ENCODE measurements at regions not wholly inside any gene's neighbourhood (a gene's known extent, or its start where the extent isn't known, plus 50 kb on each side); places are given as distances from the start of the nearest gene placed in this dataset.
"Not testable (repeated sequence)": the region's sequence is repeated elsewhere in the genome, so short reads cannot be mapped to it uniquely, and the experiment has no call there.

DNA sequence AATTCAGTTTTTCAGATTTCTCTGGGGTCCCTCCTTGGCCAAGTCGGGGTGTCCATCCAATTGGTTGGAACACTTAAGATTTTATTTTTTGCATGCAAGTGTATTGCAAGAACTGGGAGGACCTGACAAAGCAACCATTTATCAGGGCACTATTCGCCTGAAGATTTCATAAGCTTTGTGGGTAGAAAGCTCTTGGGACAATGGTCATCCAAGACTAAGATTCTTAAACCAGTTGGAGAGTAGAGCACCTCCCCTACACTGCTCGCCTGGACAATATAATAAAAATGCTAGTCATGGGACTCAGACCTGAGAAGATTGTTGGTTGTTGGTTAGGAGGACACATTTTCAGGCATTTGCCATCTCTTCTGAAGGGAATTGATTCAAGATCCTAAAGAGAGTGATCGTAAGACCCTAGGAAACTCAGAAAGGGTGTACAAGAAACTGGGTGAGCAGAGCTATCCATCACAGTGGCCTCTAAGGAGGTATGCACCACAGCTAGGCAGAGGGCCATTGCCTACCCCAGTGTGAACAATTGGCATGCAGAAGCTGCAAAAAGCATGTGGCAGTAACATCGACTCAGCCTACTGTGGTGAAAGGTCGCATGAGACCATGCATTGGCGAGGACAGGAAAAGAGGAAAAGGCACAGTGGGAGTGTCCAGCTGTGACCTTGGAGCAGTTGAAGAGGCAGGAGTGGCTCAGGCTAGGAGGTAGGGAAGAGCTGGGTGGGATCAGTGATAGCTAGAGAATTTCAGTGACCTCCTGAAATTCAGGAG is 1235.3 kb upstream of the AUTS2 start:
- H3K36me3 Mint-ChIP-seq = no peaks in the 10 kb centered on the region
- H3K27ac Mint-ChIP-seq = no peak overlapping the region
- H3K4me3 Mint-ChIP-seq = no peak overlapping the region
- peaks cover 6% of the 10 kb centered on the region for H3K9me3 Mint-ChIP-seq
- H3K4me1 Mint-ChIP-seq = no peaks in the 10 kb centered on the region
- H3K27me3 Mint-ChIP-seq = no peaks in the 10 kb centered on the region
- no peak for ATAC-seq

DNA sequence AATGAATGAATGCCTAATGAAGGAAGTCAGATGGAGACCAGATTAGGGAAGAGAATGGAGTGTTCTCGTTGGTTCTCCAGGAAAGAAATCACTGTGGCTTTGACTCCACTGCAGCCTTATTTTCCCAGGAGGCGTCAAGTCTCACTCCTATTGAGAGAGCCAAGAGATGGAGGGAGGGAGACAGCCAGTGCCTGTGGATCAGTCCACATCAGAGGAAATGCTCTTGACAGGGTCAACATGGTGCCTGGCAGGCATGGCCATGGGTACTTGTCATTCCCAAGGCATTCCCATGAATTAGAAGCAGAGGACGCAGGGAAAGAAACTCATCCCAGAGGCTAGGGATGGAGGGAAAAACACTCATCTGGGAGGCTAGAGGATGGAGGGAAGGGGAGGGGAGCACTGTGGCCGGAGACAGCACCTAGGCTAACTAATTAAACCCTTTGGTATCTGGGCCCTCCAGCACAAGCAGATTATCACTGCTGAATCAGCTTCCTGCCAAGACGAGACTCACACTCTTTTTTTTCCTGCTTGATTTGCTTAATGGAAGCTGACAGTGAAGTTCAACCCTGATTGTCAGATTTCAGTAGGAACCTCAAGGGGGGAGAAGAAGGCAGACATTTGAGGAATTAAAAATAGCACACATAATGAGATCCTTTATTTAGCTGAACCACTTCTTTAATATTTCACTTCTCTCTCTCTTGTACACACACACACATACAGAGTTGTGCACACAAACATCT is 1233.2 kb upstream of the AUTS2 start:
- Mint-ChIP-seq H3K27me3 (no peaks in the 10 kb centered on the region), H3K27ac (no peak overlapping the region), H3K9me3 (peaks cover 12% of the 10 kb centered on the region), H3K4me1 (no peaks in the 10 kb centered on the region), H3K4me3 (no peak overlapping the region), H3K36me3 (no peaks in the 10 kb centered on the region)
- no peak for ATAC-seq

DNA sequence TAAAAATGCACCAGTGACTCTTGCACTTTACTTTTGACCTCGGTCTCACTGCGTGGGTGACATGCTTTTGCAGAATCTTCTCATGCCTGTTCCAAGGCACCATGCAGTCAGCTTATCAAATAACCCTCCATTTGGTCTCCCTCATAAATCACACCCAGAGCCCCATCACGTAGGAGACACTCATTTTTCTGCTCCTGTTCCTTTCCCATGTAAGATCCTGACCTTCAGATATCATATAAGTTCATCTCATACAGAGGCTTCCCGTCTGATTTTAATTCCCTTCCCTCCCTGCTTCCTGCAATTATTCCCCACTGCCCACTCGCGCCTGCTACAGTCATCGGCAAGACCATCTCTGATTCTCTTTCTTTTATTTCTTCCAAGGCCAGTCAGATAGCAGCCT is 1226.3 kb upstream of the AUTS2 start:
- H3K36me3 Mint-ChIP-seq = no peaks in the 10 kb centered on the region
- H3K4me1 Mint-ChIP-seq = no peaks in the 10 kb centered on the region
- no peaks in the 10 kb centered on the region for H3K27me3 Mint-ChIP-seq
- peaks cover 15% of the 10 kb centered on the region for H3K9me3 Mint-ChIP-seq
- no peak for ATAC-seq
- no peak overlapping the region for H3K4me3 Mint-ChIP-seq
- H3K27ac Mint-ChIP-seq = no peak overlapping the region

DNA sequence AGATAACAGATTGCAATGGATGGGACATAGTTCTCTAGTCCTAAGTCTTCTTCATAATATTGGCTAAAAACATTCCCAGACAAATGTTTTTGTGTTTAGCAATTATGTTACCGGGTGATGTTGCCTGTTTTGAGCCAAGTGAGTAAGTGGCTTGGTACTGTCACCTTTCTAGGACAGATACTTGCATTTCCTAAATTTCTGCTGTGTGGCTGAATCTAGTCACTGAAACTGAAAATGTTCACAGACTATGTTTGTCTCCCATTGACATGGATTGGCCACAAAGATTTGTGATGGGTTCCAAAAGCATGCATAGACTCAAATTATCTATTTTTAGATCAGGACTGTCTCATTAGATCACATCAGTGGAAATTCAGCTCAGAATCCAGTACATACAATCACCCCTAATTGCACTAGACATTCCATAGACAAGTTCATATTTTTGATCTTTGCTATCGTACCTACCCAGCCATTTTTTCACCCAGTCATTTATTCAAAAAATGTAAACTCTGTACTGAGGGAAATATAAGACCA is 1222.1 kb upstream of the AUTS2 start:
- H3K4me3 Mint-ChIP-seq = no peak overlapping the region
- no peak for ATAC-seq
- no peaks in the 10 kb centered on the region for H3K36me3 Mint-ChIP-seq
- no peaks in the 10 kb centered on the region for H3K4me1 Mint-ChIP-seq
- H3K27me3 Mint-ChIP-seq = no peaks in the 10 kb centered on the region
- peaks cover 5% of the 10 kb centered on the region for H3K9me3 Mint-ChIP-seq
- H3K27ac Mint-ChIP-seq = no peak overlapping the region

DNA sequence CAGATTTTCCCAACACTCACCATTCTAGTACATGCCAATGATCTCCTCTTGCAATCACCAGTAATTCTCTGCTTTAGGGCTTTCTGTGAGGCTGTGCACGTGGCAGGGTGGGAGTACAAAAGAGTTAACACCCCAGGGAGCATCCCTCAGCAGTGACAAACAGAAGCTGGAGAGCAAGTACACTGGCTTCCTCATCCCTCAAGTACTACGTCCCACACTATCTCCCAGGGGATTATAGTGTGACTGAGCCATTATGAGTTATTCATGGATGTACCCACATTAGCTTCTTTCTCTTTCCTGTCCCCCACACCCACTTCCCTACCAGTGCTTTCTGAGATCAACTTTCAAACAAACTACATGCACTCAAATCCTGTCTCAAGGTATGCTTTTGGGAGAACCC is 1216.5 kb upstream of the AUTS2 start:
- Mint-ChIP-seq H3K27ac (no peak overlapping the region), H3K9me3 (peaks cover 8% of the 10 kb centered on the region), H3K36me3 (no peaks in the 10 kb centered on the region), H3K4me1 (no peaks in the 10 kb centered on the region), H3K4me3 (no peak overlapping the region), H3K27me3 (no peaks in the 10 kb centered on the region)
- ATAC-seq = no peak

DNA sequence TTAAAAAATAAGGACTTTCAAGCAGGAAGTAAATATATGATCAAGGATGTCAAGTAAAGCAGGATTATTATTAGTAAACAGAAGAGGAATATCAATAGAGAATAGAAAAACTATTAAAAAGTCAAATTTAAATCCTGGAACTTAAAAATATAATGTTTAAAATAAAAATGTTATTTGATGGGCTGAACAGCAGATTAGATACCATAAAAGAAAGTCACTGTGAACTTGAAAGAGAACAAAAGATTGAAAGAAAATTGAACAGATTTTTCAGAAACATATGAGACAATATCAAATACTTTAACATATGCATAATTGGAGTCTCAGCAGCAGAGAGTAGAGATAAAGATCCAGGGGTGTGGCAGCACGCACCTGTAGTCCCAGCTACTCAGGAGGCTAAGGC is 1213.7 kb upstream of the AUTS2 start:
- no peak for ATAC-seq
- no peaks in the 10 kb centered on the region for H3K27me3 Mint-ChIP-seq
- H3K27ac Mint-ChIP-seq = no peak overlapping the region
- no peaks in the 10 kb centered on the region for H3K4me1 Mint-ChIP-seq
- H3K36me3 Mint-ChIP-seq = no peaks in the 10 kb centered on the region
- H3K4me3 Mint-ChIP-seq = no peak overlapping the region
- H3K9me3 Mint-ChIP-seq = peaks cover 8% of the 10 kb centered on the region

DNA sequence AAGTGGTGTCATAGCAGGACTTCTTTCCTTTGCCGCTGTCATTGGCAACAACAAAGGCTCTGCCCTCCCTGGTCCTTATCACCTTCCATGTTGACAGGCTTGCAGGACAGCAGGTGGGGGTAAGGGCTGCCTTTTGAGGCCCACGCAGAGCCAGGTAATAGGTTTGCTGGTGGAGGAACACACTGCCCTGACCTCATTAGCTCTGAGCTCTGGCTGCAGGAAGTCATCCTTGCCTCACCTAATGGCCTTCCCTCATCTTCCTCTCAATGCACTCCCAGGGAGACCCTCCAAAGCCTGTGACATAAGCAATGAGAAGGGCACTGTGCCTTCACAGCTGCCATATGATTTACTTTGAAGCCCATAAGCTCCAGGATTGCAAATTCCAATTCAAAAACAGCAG is 1205.2 kb upstream of the AUTS2 start:
- H3K4me1 Mint-ChIP-seq = no peaks in the 10 kb centered on the region
- no peak for ATAC-seq
- no peaks in the 10 kb centered on the region for H3K36me3 Mint-ChIP-seq
- no peak overlapping the region for H3K27ac Mint-ChIP-seq
- no peaks in the 10 kb centered on the region for H3K27me3 Mint-ChIP-seq
- no peak overlapping the region for H3K4me3 Mint-ChIP-seq
- peaks cover 3% of the 10 kb centered on the region for H3K9me3 Mint-ChIP-seq

DNA sequence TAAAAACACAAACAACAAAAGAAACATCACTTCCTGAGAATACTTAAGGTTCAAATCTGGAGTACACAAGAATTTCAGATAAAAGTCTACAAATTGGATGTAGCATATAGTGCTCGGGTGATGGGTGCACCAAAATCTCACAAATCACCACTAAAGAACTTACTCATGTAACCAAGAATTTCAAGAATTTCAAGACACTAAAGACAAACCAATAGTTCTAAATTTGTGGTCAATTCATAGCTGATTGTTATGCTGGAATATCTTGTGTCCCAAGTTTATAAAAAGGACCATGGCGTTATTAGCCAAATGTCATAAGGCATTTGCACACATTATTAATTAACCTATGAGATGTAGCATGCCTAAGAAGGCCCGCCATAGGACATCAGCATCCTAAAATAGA is 1204.1 kb upstream of the AUTS2 start:
- H3K27me3 Mint-ChIP-seq = no peaks in the 10 kb centered on the region
- no peak overlapping the region for H3K4me3 Mint-ChIP-seq
- H3K4me1 Mint-ChIP-seq = no peaks in the 10 kb centered on the region
- H3K36me3 Mint-ChIP-seq = no peaks in the 10 kb centered on the region
- peaks cover 3% of the 10 kb centered on the region for H3K9me3 Mint-ChIP-seq
- no peak for ATAC-seq
- H3K27ac Mint-ChIP-seq = no peak overlapping the region

DNA sequence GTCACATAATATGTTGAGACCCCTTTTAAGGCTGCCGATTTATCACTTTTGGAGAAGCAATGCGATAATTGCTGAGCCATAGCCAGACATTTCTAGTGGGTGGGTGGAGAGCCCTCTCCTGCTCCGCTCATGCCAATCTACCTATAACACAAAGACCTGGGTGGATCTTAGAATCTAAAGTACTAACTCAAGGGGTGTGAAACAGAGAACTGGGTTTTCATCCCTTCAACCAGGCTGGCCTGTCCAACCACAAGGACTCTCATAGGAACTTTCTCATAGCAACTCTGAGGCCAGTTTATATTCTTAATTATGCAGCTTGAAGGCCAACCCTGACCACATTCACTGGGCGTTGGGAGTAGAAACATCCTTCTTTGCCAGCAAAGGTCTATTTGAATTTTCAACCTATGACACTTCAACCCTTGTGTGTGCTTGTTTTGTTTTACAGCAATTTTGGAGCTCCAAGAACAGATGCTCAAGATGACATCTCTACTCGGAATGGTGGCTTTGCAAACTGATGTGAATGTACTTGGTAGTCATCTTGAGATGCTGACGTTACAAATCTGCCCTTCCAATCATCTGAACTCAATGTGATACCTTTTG is 1198.2 kb upstream of the AUTS2 start:
- Mint-ChIP-seq H3K27me3 (no peaks in the 10 kb centered on the region), H3K9me3 (no peaks in the 10 kb centered on the region), H3K27ac (no peak overlapping the region), H3K4me3 (no peak overlapping the region), H3K36me3 (no peaks in the 10 kb centered on the region), H3K4me1 (no peaks in the 10 kb centered on the region)
- ATAC-seq = no peak

DNA sequence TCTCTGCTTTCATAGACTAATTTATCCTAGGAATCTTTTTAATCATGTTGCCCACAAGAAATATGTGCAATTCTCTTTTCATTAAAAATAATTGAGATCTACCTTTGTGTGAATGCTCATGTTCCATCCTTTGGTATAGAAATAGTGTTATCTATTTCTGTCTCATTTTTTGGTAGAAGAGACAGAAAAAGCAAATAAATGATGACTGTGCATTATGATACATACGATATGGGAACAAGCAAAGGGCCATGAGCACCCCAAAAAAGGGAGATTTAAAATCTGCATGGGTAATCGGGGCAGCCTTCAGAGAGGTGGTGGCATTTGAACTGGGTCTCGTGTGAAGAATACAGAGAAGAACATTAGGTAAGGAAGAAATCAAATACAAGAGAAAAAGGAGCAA is 1197.5 kb upstream of the AUTS2 start:
- H3K4me1 Mint-ChIP-seq = no peaks in the 10 kb centered on the region
- ATAC-seq = no peak
- H3K36me3 Mint-ChIP-seq = no peaks in the 10 kb centered on the region
- H3K9me3 Mint-ChIP-seq = no peaks in the 10 kb centered on the region
- no peaks in the 10 kb centered on the region for H3K27me3 Mint-ChIP-seq
- no peak overlapping the region for H3K27ac Mint-ChIP-seq
- H3K4me3 Mint-ChIP-seq = no peak overlapping the region

DNA sequence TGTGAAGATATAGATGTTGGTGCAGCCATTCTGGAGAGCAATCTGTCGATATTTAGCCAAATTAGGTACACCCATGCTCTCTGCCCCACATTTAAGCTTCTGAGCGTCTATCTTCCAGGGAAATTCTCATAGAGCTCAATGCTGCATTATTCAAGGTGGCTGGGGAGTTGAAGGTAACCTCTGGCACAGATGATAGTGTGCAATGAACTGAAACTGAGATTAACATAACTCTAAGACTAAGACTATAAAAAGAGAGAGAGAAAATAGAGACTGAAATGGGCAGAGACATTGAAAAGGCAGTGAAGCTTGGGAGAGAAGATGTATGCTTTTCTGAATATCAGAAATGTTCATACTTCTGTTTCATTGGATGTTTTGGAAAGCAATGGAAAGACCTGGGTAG is 1197.0 kb upstream of the AUTS2 start:
- Mint-ChIP-seq H3K4me1 (no peaks in the 10 kb centered on the region), H3K27ac (no peak overlapping the region), H3K9me3 (no peaks in the 10 kb centered on the region), H3K36me3 (no peaks in the 10 kb centered on the region), H3K4me3 (no peak overlapping the region), H3K27me3 (no peaks in the 10 kb centered on the region)
- no peak for ATAC-seq

DNA sequence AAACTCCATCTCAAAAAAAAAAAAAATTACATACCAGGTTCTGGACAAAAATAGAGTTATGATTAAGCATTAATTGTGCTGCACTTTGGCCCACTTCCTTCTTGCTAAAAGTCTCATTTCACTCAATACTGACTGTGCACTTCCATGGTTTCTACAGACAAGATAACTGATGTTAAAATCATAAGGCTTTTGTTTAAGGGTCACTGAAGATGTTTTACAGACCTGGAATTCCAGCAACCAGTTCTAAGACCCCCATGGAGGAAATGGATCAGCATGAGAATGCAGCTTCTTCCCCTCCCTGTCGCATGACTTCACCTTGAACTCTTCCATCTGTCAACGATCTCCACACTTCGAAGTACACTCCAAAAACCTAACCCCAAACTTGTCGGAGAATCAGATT is 1191.8 kb upstream of the AUTS2 start:
- Mint-ChIP-seq H3K36me3 (no peaks in the 10 kb centered on the region), H3K9me3 (no peaks in the 10 kb centered on the region), H3K4me3 (no peak overlapping the region), H3K27ac (no peak overlapping the region), H3K4me1 (no peaks in the 10 kb centered on the region), H3K27me3 (no peaks in the 10 kb centered on the region)
- no peak for ATAC-seq

DNA sequence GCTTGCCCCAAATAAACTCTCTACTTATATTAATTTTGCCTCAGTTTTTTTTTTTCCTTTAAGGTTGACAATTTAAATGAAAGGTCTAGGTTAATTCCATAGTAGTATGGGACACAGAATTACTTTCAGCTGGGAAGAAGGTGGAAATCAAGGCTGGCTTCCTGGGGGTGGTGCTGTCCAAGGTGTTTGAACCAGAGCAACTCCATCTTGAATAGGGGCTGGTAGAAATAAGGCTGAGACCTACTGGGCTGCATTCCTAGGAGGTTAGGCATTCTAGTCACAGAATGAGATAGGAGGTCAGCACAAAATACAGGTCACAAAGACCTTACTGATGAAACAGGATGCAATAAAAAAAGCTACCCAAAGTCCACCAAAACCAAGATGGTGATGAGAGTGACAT is 1190.8 kb upstream of the AUTS2 start:
- no peaks in the 10 kb centered on the region for H3K36me3 Mint-ChIP-seq
- H3K4me3 Mint-ChIP-seq = no peak overlapping the region
- H3K27ac Mint-ChIP-seq = no peak overlapping the region
- ATAC-seq = no peak
- no peaks in the 10 kb centered on the region for H3K9me3 Mint-ChIP-seq
- H3K27me3 Mint-ChIP-seq = no peaks in the 10 kb centered on the region
- no peaks in the 10 kb centered on the region for H3K4me1 Mint-ChIP-seq

DNA sequence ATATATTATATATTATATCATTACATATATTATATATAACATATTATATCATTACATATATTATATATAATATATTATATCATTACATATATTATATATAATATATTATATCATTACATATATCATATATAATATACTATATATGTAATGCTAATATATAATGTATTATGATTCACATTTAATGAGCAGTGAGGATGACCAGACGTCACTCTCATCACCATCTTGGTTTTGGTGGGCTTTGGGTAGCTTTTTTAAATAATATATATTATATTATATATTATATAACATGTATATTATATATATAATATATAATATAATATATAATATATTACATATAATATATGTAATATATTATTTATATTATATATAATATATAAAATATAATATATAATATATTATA is 1189.4 kb upstream of the AUTS2 start:
- no peaks in the 10 kb centered on the region for H3K9me3 Mint-ChIP-seq
- no peaks in the 10 kb centered on the region for H3K4me1 Mint-ChIP-seq
- no peaks in the 10 kb centered on the region for H3K36me3 Mint-ChIP-seq
- ATAC-seq = no peak
- H3K4me3 Mint-ChIP-seq = no peak overlapping the region
- H3K27ac Mint-ChIP-seq = no peak overlapping the region
- H3K27me3 Mint-ChIP-seq = no peaks in the 10 kb centered on the region

DNA sequence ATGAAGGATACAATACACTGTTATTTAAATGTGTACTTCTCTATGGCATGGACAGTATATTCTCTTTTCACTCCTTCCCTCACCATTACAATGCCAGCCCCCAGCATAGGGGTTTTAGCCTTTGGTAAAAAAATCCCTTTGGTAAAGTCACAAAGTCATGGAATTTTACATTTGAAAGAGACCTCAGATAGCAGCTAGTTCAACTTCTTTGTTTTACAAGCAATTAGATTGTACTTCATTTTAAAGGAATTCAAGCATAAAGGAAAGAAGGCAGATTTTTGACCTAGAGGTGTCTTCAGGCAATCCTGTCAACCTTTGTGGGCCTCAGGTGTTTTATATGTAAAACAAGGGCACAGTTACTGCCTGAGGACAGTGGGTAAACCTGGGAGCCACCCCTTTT is 1188.4 kb upstream of the AUTS2 start:
- Mint-ChIP-seq H3K9me3 (no peaks in the 10 kb centered on the region), H3K4me3 (no peak overlapping the region), H3K4me1 (no peaks in the 10 kb centered on the region), H3K27me3 (no peaks in the 10 kb centered on the region), H3K36me3 (no peaks in the 10 kb centered on the region), H3K27ac (no peak overlapping the region)
- ATAC-seq = no peak

DNA sequence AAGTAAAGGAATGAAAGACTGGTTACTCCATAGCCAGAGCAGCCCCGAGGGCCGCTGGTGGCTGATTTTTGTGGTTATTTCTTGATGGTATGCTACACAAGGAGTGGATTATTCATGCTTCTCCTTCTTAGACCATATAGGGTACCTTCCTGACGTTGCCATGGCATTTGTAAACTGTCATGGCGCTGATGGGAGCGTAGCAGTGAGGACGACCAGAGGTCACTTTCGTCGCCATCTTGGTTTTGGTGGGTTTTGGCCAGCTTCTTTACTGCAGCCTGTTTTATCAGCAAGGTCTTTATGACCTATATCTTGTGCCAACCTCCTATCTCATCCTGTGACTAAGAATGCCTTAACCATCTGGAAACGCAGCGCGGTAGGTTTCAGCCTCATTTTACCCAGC is 1187.6 kb upstream of the AUTS2 start:
- H3K4me1 Mint-ChIP-seq, H3K27ac Mint-ChIP-seq: not testable (repeated sequence)

More for the DNA sequence above, 1187.6 kb upstream of the AUTS2 start:
- ATAC-seq, H3K36me3 Mint-ChIP-seq, H3K4me3 Mint-ChIP-seq, H3K9me3 Mint-ChIP-seq, H3K27me3 Mint-ChIP-seq: not testable (repeated sequence)

Measured in stimulated activated memory B cell treated with anti-CD40 and anti-IgM and Interleukin-4, amounts not matched to agents 10 μg/mL and 1 μg/mL and 100 μg/mL, for 72 hours (primary cell).